Panc1 (cell line): ENCODE measurements at regions not wholly inside any gene's neighbourhood (a gene's known extent, or its start where the extent isn't known, plus 50 kb on each side); places are given as distances from the start of the nearest gene placed in this dataset.

ENCODE experiments used
- CTCF ChIP-seq: fragments of 450-650 bp; IDR thresholded peaks from 2 replicates; pipeline ENCODE4 v1.5.1; 2017; ENCODE audit warnings: mild to moderate bottlenecking
- POLR2AphosphoS5 ChIP-seq: IDR thresholded peaks from 2 replicates; pipeline ENCODE4 v1.6.1; 2012; ENCODE audit warnings: mild to moderate bottlenecking, low read depth, low read length, moderate library complexity
- SIN3A ChIP-seq: IDR thresholded peaks from 2 replicates; pipeline ENCODE4 v1.6.1; 2012; ENCODE audit warnings: low read depth, mild to moderate bottlenecking, low read length, moderate library complexity, borderline replicate concordance; ENCODE audit not compliant: insufficient read depth
- TF ChIP-seq, protein P1 (sequence below), 2 experiments: IDR thresholded peaks; 2 replicates each; pipeline ENCODE4 v1.6.1; 2011 to 2012; ENCODE audit warnings: low read depth in 2 of 2, control low read depth in 1 of 2, low read length in 1 of 2, mild to moderate bottlenecking in 1 of 2, moderate library complexity in 1 of 2; ENCODE audit not compliant: insufficient read depth in 1 of 2

GRCh38 chr6:92047152-92047850 is 1372.1 kb downstream of the EPHA7 start:
- TF ChIP-seq CTCF (no peak), POLR2AphosphoS5 (no peak), SIN3A (no peak)
- TF ChIP-seq, protein P1, sequence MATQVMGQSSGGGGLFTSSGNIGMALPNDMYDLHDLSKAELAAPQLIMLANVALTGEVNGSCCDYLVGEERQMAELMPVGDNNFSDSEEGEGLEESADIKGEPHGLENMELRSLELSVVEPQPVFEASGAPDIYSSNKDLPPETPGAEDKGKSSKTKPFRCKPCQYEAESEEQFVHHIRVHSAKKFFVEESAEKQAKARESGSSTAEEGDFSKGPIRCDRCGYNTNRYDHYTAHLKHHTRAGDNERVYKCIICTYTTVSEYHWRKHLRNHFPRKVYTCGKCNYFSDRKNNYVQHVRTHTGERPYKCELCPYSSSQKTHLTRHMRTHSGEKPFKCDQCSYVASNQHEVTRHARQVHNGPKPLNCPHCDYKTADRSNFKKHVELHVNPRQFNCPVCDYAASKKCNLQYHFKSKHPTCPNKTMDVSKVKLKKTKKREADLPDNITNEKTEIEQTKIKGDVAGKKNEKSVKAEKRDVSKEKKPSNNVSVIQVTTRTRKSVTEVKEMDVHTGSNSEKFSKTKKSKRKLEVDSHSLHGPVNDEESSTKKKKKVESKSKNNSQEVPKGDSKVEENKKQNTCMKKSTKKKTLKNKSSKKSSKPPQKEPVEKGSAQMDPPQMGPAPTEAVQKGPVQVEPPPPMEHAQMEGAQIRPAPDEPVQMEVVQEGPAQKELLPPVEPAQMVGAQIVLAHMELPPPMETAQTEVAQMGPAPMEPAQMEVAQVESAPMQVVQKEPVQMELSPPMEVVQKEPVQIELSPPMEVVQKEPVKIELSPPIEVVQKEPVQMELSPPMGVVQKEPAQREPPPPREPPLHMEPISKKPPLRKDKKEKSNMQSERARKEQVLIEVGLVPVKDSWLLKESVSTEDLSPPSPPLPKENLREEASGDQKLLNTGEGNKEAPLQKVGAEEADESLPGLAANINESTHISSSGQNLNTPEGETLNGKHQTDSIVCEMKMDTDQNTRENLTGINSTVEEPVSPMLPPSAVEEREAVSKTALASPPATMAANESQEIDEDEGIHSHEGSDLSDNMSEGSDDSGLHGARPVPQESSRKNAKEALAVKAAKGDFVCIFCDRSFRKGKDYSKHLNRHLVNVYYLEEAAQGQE (IDR thresholded peaks at IDR 0.05; ENCODE audit: insufficient read depth in 1 of 2, low read depth in 2 of 2, low read length in 1 of 2), result no peak
